NCI-H2029 treated with DMSO at 0.1 percent for 48 hours (cell line): ENCODE measurements at regions not wholly inside any gene's neighbourhood (a gene's known extent, or its start where the extent isn't known, plus 50 kb on each side); places are given as distances from the start of the nearest gene placed in this dataset.

Source experiments
- DNase-seq: peaks from one replicate; lab custom pipeline; 2025; lab: John Stamatoyannopoulos, UW

DNA sequence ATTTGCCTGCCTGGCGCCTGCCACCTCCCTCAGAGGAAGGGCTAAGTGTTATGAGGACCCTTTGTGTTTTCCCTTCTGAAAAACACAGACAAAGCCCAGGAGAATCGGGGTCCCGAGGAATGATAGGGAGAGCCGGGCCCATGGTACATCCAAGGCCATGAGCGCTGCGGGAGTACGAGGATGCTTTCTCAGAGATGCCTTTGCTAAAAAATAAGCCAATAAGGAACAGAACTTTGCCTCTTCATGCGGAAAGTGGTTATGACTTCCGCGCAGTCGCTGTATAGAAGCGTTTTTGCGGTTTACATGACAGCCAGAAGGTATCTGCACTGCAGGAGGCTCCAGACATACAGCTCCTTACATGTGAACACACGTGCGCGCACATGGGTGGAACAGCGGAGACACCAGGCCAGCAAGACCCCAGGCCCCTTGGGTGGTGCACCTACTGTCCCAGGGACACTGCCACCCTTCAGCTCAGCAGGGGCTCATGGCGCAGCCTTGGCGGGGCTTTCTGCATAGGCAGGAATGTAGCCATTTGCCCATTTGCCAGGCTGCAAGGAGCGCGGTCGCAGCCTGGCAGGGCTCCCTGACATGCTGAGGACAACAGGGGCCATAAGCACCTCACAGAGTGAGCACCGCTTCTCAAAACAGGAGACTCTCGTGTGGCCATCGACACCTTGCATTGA, 252.4 kb upstream of the SALL3 start:
- no peak for DNase-seq

GRCh38 chr18:78727877-78728783, 251.5 kb upstream of the SALL3 start:
- no peak for DNase-seq

DNA sequence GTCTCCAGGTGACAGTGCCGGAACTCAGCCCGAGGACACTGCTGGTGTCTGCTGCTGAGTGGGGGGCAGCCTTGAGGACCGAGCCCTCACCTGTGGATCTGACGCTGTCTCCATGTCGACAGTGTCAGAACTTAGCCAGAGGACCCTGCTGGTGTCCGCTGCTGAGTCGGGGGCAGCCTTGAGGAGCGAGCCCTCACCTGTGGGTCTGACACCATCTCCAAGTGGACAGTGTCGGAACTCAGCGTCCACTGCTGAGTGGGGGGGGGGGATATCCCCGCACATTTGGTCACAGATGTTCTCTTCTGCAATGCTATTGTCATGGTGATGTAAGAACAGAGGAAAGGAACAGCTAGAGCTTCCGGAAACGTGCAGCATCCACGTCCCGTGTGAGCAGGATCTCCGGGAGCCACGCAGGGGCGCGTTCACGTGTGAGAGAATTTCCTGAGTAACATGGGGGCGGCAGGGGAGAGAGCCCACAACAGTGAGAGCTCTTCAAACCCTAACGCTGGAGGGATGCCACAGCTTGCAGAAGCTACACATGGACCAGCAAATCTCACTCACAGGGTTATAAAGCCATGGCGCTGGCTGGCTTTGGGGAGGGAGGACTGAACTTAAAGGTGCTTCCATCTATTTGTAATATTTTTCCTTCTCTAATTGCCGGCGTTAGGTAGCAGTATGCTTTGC, 250.7 kb upstream of the SALL3 start:
- no peak for DNase-seq

- no peak for DNase-seq
These were observed 249.1 kb upstream of the SALL3 start for GRCh38 chr18:78730546-78730945.

- DNase-seq, result no peak
These were observed 248.6 kb upstream of the SALL3 start for GRCh38 chr18:78731016-78731397.

- no peak for DNase-seq
These were observed 248.1 kb upstream of the SALL3 start for GRCh38 chr18:78731398-78732032.

GRCh38 chr18:78732273-78733210, 247.1 kb upstream of the SALL3 start:
- DNase-seq, result no peak

- DNase-seq, result no peak
These were observed 245.6 kb upstream of the SALL3 start for GRCh38 chr18:78733762-78734613.

GRCh38 chr18:78734614-78734945, 245.0 kb upstream of the SALL3 start:
- DNase-seq, result no peak

DNA sequence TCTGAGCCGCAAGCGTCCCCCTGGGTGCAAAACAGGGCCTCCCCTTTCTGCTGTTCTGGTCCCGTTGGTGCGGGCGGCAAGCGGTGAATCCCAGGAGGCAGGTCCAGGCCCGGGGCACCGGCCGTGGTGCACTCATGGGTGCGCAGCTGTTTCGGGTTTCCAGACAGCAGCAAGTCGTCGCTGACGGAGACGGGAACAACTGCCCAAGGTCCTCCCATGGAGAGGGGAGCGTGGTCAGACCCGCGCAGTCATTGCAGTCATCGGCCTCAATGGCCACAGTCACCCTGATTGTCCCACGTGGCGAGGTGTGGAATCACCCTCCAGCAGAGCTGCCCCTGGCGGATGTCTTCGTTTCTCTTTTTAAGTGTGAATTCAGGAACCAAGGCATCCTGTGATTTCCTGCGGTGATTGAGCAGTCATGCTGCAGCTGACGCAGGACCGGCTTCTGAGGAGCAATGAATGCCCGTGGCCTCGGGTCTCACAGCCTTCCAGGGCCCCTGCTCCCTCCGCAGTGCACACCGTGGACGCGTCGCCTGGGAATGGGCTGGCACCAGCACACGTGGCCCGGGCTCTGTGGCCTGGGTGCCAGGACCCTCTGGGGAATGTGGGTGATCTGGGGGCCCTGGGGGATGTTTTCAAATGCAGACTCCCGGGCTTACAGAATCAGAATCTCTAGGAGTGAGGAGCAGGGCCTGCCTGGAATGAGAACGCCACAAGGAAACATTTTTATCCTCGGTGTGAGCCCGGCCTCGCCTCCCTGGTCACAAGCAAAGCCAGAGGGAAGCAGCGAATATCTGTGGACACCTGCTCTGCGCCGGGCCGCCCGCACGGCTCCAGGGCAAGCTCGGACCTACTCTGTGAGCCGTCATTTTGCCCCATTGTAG, 244.2 kb upstream of the SALL3 start:
- no peak for DNase-seq

DNA sequence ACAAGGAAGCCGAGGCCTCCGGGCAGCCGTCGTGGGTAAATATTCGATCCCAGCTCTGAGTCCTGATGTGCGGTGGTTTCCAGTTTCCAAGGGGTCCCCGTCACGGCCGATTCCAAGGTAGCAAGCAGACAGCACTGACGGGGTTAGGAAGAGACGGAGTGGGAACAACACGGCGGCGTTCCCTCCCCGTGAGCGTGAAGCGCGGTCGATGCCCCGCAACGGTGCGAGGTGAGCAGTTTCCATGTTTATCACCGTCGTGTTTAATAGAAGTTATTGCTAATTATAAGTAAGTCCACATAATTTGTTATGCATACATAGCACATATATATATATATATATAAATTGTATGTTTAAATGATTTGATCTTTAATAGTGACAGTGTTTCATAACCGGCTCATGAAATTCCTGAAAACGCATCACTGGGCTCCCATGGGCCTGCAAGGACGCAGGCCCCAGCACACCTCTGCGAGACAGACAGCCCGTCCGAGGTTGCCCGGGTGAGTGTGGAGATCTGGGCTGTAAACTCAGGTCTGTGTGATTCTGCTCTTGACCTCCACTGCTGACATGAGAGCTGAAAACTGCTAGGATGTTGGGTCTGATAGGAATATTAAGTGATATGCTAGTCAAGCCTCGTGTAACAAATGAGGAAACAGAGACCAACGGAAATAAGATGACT, 243.5 kb upstream of the SALL3 start:
- DNase-seq, result no peak

DNA sequence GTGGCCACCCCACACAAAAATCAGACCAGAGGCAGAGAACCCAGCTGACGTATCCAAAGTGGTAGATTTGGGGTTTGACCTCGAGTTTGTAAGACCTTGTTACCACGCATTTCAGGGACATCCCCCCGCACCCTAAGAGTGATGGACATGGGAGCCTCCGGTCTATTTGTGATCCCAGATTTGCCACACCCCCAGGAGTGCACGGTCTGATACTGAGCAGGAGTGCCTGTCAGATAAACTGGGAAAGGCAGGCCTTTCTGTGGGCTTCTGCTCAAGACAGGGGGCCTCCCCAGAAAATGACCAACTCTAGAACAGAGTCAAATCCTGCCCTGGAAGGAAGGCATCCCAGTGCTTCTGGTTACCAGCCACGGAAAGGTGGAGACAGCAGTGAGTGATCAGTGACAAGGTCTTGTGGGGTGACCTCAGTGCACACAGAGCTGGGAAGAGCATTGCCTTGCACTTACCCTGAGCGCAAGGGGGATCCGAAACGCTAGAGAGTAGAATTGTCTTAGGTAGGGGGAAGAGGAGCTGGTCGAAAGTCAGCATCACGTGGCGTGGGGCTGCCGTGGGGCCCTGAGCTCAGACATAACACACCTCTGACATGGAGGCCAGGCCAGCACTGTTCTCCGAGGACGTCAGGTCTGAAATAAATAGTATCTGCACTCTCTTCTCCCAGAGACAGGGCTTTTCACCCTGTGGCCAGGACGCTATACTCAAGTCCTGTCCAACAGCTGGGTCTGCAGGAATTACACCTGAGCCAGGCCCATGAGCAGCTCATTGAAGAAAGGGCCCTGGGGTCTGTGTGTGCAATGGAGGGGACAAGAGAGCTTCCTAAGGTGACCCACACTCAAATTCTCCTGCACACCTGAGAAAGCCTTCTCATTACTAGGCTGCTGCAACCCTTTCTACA, 242.4 kb upstream of the SALL3 start:
- no peak for DNase-seq

GRCh38 chr18:78738076-78738690, 241.4 kb upstream of the SALL3 start:
- no peak for DNase-seq

DNA sequence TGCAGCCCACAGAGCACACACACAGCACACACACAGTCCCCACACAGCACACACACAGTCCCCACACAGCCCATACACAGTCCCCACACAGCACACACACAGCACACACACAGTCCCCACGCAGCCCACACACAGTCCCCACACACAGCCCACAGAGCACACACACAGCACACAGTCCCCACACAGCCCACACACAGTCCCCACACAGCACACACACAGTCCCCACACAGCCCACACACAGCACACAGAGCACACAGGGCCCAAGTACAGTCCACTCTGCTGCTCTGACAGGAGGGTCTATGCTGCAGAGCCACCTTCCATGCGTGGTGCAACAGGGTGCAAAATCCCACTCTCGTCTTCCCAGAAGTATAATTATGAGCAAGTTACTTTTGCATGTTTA, 240.5 kb upstream of the SALL3 start:
- DNase-seq, result no peak

- no peak for DNase-seq
These were observed 239.5 kb upstream of the SALL3 start for GRCh38 chr18:78739882-78740677.

GRCh38 chr18:78740876-78741275, 238.7 kb upstream of the SALL3 start:
- DNase-seq, result no peak
